HUDEP-2 (cell line): ENCODE measurements at regions not wholly inside any gene's neighbourhood (a gene's known extent, or its start where the extent isn't known, plus 50 kb on each side); places are given as distances from the start of the nearest gene placed in this dataset.

Experiments used
- DNase-seq, 76 experiments: peaks; one replicate each; lab custom pipeline; 2025; ENCODE audit not compliant: unreplicated experiment in 76 of 76; lab: John Stamatoyannopoulos, UW

DNA sequence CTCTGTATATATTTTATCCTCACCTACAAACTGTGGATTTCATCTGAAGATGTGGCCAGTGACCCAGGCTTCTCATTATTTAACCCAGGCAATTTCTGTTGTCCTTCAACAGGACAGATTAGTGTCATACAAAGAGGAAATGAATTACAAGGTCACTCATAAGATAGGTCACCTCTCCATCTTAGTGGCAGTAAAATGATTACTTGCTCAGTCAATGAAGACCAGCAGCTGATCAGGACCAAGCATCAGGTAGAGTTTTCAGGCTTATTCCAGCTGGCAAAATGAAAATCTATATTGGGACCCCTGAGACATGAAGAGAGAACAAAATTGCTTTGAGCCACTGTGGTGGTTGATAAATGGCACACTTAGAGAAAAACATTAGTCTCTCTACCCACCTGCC, 135.2 kb upstream of the PRDM9 start:
- no peak for DNase-seq

DNA sequence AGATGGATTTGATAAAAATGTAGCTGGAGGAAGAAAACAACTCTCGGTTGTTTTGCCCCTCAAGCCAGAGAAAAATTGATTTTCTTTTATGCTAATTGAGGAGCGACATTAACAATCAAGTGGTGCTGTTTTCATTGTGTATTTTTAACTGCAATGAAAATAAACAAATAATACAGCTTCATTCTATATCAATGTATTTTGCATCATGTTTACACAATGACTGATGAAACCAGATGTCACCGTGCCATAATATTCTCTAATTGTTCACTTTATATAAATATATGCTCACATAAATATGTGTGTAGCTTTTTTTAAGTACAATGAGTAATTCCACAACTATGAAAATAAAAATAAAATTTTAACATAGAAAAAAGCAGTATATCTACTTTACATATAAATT, 139.0 kb upstream of the PRDM9 start:
- no peak for DNase-seq

DNA sequence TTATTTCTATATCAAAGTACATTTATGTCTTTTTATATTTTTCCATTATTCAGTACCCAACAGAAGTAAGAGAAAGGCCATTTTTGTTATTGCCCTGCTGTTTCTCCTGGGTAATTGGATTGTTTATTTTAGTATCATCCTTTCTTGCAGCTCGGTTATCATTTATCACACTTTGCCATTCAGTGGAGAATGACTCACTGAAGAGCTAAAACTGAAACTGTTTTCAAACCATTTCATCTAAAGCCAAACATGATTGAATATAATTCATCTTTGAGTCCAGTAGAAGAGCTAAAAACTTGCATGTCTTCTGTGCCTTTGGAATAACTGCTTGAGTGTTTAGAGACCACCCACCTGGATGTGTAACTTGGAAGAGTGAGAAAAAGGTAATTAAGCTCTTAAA, 139.5 kb upstream of the PRDM9 start:
- no peak for DNase-seq

DNA sequence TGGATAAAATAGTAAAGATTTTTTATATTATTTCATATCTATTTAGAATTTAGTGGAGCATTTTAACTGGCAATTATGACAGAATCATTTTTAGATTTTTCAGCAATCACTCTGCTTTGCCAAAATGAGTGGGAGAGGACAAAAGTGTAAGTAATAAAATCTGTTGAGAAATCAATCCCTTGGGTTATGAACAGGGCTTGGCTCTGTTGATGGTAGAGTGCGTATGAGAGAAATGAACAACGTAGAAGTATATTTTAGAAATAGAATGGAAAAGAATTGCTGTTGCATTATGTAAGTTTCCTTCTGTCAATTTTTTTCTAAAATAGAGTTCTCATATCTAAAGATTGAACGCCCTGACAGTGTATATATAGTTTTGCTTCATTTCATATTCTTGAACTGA, 154.1 kb upstream of the PRDM9 start:
- DNase-seq: no peak

DNA sequence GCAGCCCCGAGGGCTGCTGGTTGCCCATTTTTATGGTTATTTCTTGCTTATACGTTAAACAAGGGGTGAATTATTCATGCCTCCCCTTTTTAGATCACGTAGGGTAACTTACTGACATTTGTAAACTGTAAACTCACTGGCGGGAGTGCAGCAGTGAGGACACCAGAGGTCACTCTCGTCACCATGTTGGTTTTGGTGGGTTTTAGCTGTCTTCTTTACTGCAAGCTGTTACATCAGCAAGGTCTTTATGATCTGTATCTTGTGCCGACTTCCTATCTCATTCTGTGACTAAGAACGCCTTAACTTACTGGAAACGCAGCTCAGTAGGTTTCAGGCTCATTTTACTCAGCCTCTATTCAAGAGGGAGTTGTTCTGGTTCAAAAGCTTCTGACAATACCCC, 155.0 kb upstream of the PRDM9 start:
- DNase-seq: no peak

DNA sequence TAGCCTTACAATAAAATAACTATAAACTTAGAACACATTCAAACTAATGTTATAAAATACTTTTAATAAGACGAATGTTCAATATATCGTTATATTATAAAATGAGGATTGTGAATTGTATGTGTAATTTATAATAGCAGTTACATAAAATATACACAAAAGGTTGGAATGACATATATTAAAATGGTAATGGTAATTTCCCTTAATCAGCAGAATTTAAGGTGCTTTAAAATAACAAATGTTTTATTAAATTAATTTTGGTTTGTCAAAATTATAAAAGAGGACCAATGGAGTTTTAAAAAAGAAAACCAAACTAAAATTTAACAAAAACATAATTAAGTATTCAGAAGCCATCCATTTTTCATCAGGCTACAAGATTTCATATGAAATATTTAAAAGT, 164.3 kb upstream of the PRDM9 start:
- DNase-seq: no peak

DNA sequence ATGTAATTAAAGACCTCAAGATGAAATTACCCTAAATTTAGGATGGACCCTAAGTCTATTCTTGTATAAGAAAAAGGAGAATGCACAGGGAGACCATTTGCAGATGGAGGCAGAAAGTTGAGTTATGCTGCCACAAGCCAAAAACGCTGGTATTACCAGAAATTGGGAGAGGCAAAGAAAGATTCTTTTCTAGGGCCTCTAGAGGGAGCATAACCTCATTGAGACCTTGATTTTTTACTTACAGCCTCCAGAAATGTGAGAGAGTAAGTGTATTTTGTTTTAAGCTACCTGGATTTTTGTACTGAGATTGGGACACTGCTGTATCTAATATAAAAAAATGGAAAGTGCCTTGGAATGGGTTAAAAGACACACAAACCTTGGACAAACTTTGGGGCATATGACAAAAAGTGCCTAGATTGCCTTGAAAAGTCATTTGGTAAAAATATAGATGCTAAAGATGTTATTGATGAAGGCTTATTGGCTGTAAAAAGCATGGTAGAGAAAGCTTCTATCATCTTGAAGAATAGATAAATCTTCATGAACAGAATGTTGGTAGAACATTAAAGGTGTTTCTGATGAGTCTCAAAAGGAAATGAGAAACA, 174.7 kb upstream of the PRDM9 start:
- peak in 1 of 76 experiments; percentile 0 for DNase-seq

DNA sequence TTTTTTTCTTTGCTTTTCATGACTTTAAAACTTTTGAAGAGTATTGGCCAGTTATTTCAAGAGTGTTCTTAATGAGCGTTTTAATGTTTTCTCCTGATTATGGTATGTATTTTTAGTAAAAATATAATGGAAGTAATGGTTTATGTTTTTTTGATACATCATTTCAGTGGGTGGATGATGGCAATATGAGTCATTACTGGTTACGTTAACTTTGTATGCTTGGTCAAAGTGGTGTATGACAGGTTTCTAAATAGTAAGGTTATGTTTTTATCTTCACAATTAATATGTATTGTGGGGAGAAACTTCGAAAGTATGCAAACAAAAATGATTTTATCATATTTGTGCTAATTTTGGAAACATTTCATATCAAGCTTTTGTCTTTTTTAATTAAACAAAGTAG, 176.7 kb upstream of the PRDM9 start:
- no peak for DNase-seq

DNA sequence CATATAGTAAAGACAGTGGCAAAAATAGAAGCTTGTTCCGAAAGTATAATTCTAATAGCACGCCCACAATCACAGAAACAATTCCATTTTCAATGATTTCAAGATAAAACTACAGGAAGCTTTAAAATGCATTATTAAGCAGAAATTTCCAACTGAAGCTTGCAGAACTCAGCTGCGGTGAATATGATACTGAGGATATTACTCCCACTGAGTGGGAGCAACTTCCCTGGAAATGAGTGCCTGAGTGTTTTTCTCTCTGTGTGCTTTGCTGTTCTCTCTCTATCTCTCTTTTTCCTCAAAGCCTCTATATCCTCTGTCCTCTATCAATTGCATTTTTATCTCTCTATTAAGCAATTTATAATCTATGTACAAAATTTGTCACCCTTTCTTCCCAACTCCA, 187.5 kb upstream of the PRDM9 start:
- no peak for DNase-seq

DNA sequence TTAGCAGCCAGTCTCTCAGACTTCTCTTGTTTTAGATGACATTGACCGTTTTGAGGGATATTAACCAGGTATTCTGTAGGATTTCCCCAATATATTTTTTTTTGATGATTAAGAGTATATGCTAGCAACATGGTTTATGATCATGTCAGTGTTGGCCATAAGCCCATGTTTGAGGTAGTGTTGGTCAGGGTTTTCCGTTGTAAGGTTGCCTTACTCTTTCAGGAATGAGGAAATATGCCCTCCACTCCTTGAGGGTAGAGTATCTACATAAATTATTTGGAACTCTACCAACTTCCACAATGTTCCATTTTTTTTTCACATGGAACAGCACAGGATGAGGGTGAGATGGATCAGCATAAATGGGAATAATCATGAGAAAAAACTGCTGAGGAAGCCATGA, 188.4 kb upstream of the PRDM9 start:
- no peak for DNase-seq

DNA sequence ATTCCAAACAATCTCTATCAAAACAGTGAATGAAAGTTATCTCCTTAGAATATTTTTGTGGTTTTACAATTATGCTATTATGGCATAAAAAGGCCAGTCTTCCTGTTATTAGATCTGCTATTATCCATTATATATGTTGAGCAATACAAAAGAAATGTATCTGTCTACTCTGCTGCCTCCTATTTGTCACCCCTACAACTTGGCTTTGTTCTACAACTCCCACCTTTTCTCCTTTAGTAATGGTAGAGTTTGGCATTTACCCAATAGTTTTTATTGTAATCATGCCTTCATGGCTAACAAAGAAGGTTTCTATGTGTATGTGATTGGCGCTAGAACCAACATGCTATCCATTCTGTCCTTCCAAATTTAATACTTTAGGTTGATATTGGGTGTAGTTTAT, 189.2 kb upstream of the PRDM9 start:
- no peak for DNase-seq

DNA sequence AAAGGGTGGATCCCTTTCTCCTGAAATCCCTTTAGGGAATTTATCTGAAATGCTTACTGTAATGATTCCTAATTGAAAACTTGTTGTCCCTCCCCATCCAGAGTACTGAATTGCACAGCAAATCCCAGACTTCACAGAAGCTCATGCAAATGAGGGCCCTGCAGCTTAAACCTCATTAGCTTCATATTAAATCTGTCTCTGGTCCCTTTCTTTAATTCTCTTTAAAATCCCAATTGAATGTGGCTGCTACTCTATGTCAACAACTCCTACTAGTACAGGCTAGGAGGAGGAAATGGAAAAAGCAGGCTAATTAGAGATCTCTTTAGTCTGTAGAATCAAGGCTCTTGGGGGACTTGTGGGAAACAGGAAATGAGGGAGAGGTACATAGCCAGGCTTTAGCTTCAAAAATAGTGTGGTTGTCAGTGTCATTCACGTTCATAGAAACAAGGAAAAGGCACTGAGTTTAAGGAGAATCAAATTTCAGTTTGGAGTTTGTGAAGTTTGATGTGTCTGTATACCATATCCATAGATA, 191.3 kb upstream of the PRDM9 start:
- no peak for DNase-seq

DNA sequence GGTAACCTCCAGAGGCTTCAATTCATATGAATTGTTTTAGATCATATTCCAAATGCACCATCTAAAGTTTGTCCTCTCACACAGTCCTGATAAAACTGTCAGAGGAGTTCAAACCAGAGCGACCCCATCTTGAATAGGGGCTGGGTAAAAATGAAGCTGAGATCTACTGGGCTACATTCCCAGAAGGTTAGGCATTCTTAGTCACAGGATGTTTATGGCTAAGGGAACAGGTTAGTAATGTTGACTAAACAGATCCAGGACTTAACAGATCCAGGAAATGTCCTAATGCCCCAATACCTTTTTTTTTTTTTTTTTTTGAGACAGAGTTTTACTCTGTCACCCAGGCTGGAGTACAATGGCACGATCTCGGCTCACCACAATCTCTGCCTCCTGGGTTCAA, 192.6 kb upstream of the PRDM9 start:
- no peak for DNase-seq

DNA sequence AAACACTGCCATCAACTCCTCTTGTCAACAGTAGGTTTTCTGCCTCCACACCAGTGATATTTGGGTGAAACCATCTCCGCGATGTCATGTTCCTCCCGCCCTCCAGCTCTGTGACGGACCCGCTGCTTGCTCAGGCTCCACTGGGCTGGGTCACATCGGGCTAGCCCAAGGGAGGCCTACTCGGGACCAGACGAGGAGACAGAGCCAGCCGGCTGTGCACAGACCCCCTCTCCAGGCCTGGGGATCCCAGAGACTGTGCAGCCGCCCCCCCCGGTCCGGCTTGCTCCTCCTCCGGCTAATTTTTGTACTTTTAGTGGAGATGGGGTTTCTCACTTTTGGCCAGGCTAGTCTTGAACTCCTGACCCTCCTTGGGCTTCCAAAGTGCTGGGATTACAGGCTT, 202.4 kb upstream of the PRDM9 start:
- DNase-seq: no peak

DNA sequence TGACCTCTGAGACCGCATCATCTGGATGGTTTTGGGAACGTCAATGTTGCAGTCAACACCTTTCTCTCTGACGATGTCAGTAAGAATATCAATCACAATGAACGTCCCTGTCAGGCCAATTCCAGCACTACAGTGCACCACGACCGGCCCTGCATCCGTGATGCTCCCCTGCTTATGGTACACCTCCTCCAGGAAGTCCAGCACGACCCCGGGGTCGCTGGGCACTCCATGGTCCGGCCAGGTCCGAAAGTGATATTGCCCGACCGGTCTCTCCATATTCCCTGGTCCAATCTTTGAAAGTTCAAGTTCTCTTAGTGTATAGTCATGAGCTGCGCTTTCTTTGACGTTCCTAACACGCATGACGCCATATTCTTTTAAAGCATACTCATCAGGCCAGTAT, 203.6 kb upstream of the PRDM9 start:
- DNase-seq: no peak

DNA sequence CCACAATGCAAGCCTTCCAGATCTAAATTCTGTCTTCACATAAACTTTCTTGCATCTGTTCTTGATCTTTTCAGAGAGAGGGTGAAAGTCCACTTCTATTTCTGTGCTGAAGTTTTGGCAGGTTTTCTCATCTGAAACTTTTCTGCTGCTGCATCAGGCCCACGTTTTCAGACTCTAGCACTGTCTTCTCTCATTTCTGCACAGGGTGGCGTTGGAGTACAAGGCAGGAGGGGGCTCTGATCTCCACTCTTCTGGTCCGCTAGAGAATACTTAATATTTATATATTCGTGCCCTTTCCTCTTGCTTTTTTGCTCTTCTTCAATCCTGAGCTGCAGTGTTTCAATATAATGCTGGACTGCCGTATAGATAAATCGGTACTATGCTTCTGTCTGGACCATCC, 204.0 kb upstream of the PRDM9 start:
- DNase-seq: no peak

DNA sequence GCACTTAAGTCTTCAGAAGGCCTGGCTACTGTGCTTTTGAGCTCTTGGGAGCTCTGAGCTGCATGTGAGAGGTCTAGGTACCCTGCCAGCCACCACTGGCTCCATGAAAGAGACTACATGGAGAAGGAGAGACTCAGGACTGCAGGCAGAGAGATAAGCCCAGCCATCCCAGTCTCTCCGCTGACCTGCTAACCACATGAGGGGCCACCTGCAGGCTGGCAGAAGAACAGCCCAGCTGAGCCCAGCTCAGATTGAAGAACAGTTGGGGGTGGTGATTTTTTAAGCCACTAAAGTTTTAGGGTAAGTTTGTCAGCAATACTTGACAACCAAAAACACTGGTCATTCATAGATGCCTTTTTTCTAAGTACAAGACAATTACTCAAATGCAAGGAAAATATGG, 205.0 kb upstream of the PRDM9 start:
- no peak for DNase-seq

DNA sequence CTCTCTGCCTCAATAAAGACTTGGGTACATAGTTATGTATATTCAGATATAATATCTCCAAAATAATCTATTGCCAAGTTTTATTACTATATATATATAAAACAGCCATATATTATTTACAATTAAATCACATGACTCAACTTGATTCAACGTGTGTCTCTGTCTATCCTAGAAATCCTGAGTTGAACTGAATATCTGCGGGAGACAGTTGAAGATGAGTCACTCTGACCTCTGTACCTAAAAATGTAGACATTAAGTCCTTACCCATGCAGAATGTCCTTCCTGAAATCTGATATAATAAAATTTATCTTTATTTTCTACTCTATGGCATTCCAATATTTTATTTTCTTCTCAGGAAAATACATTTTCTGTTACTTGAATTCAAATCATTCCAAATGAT, 218.2 kb upstream of the PRDM9 start:
- DNase-seq: no peak

DNA sequence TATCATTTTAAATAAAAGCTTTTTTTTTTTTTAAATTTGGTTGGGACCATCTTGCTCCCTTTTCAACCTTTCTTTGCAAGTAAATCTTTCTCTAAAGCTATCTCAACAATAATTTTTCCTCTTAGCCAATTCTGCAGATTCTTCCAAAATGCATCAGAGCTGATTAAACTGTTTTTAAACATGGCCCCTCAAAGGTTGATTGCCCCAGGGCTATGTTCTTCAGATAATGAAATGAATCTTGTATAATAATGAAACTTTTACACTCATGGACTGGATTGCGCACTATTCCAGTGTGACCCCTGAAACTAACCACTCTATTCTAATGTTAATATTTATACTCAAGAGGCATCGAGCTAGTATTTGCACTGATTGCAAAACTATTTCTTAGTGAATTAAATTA, 222.8 kb upstream of the PRDM9 start:
- no peak for DNase-seq

DNA sequence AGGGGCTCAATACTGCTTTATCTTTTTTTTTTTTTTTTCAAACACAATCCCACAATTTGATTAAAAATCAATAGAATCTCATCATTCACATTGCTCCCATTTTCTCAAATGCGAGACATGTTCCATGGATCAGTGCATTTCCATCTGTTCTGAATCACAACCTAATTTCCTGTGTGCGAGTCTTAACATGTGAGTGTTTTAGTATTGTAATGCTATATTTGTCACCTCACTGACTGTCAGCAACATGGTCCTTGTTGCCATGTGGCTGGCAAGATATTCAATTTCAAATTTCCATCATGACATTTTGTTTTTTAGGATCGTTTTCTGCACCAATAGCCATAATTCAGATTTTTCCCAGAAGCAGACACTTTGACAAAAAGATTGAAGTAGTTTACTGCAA, 233.2 kb upstream of the PRDM9 start:
- DNase-seq: no peak

DNA sequence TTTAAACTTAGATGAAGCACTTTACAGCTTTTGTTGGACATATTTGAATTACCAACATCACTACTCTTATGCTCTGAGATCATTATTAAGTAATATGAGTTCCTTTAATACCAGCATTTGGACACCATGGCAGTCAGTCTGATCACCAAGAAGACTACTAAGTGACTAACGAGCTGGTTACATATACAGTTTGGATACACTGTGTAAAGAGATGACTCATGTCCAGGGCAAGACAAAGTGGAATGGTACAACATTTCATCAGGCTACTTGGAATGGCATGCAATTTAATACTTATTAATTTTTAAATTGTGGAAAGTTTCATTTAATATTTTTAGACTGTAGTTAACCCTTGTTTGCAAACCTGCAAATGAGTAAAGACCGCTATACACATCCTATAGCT, 237.4 kb upstream of the PRDM9 start:
- DNase-seq: no peak

DNA sequence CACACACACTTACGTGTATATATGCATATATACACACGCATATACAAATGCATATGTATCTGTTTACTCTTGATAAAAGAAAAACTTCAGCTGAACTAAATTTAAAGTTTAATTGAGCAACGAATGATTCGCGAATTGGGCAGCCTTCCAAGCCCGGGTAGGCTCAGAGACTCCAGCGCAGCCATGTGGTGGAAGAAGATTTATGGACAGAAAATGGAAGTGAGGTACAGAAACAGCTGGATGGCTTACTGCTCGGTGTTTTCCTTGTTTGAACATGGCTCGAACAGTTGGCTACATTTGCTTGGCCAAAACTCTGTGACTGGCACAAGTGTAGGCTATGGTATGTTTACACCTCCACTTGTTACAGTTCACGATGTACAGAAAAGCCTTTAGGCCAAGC, 239.3 kb upstream of the PRDM9 start:
- no peak for DNase-seq

DNA sequence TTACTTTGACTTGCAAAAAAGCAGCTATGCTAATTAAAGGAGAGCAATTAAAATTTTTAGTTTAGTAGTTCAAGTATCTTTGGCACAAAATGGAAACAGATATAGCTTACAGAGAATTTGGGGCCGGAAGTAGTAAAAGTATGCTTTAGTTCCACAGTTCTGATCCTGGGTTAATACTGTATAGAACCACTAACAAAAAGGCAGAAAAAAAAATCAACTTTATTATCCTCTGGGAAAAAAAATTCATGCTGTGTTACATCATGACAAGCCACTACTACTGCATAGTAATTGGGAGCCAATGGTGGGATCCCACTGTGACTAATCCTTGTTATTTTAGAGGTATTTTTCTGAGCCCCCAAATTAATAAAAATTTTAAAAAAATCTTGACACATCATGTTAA, 246.8 kb upstream of the PRDM9 start:
- no peak for DNase-seq
